Smooth muscle cell (in vitro differentiated cells): ENCODE measurements at regions not wholly inside any gene's neighbourhood (a gene's known extent, or its start where the extent isn't known, plus 50 kb on each side); places are given as distances from the start of the nearest gene placed in this dataset.
A peak's percentile ranks its signal among the peaks of the same experiment; 100 is the strongest.

Experiments
- DNase-seq: peaks from one replicate; lab custom pipeline; 2025; ENCODE audit not compliant: unreplicated experiment; lab: John Stamatoyannopoulos, UW
- H2AFZ ChIP-seq: fragments of 200-600 bp; sonication (generic); 2 replicates; pipeline ENCODE4 v1.6.0; 2016; ENCODE audit warnings: antibody characterized with exemption, low read depth, mild to moderate bottlenecking
- H3F3A ChIP-seq: fragments of 200-600 bp; sonication (generic); 2 replicates; pipeline ENCODE4 v1.6.0; 2017; ENCODE audit warnings: antibody characterized with exemption, low read depth
- H3K27ac ChIP-seq: fragments of 200-600 bp; sonication (generic); 2 replicates; pipeline ENCODE4 v1.5.1; 2016; ENCODE audit warnings: low read depth, mild to moderate bottlenecking
- H3K27me3 ChIP-seq: fragments of 200-600 bp; sonication (generic); 2 replicates; pipeline ENCODE4 v1.6.1; 2016; ENCODE audit warnings: low read depth, mild to moderate bottlenecking
- H3K36me3 ChIP-seq: fragments of 200-600 bp; sonication (generic); 2 replicates; pipeline ENCODE4 v1.5.1; 2016; ENCODE audit warnings: low read depth
- H3K4me1 ChIP-seq: fragments of 200-600 bp; sonication (generic); 2 replicates; pipeline ENCODE4 v1.5.1; 2016; ENCODE audit warnings: low read depth
- H3K4me2 ChIP-seq: fragments of 200-600 bp; sonication (generic); 2 replicates; pipeline ENCODE4 v1.6.0; 2016; ENCODE audit warnings: mild to moderate bottlenecking
- H3K4me3 ChIP-seq: fragments of 200-600 bp; sonication (generic); 2 replicates; pipeline ENCODE4 v1.5.1; 2016; ENCODE audit warnings: mild to moderate bottlenecking
- H3K79me2 ChIP-seq: fragments of 200-600 bp; sonication (generic); 2 replicates; pipeline ENCODE4 v1.6.0; 2016; ENCODE audit warnings: low read depth, mild to moderate bottlenecking
- H3K9ac ChIP-seq: fragments of 200-600 bp; sonication (generic); 2 replicates; pipeline ENCODE4 v1.6.0; 2016; ENCODE audit warnings: low read depth
- H3K9me3 ChIP-seq: fragments of 200-600 bp; sonication (generic); replicated peaks from 2 replicates; pipeline ENCODE4 v1.5.1; 2016; ENCODE audit warnings: low read depth
- H4K20me1 ChIP-seq: fragments of 200-600 bp; sonication (generic); 2 replicates; pipeline ENCODE4 v1.6.0; 2016; ENCODE audit warnings: low read depth
- WGBS: methylation state at CpG from one replicate; pipeline ENCODE4 v1.1.7; 2016; ENCODE audit warnings: low lambda C conversion rate; 5-methylcytosine and 5-hydroxymethylcytosine counted together
- TF ChIP-seq, protein P1 (sequence below): fragments of 200-600 bp; sonication (generic); IDR thresholded peaks from 2 replicates; pipeline ENCODE4 v1.5.1; 2017; ENCODE audit warnings: borderline replicate concordance, mild to moderate bottlenecking, antibody characterized with exemption; ENCODE audit not compliant: insufficient read depth, poor library complexity, severe bottlenecking

DNA sequence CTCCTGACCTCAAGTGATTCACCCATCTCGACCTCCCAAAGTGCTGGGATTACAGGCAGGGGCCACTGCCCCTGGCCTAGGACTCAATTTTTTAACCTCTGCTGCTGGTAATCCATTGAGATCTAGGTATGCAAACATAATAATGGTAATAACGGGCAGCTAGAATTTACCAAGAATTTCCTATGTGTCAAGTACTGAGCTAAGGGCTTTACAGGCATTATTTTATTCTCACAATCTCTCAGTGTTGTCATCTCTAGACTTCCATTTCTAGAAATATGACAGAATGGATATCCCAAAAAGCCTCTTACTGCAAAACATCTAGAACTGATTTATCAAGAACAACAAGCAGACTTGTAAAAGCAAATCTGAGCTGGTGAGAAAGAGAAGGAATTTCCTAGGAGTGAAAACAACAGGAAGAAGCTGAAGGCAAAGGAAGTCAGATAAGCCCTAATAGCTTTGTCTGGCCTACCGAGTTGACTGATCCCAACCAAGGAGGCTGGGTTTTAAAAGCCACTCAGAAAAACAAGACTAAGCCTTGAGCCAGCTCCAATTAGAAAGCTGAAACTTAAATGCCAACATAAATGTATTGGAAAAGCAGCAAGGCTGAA, 70.6 kb downstream of the CCDC71L start:
- Histone ChIP-seq H3K4me1 (no peaks in the 10 kb centered on the region), H3K4me2 (no peak overlapping the region), H3K9me3 (no peaks in the 10 kb centered on the region), H2AFZ (peak overlapping the region; percentile 45), H3K27me3 (no peaks in the 10 kb centered on the region), H4K20me1 (no peaks in the 10 kb centered on the region), H3F3A (no peaks in the 10 kb centered on the region), H3K79me2 (no peaks in the 10 kb centered on the region), H3K27ac (no peak overlapping the region), H3K4me3 (no peak overlapping the region), H3K36me3 (no peaks in the 10 kb centered on the region), H3K9ac (no peak overlapping the region)
- DNase-seq: no peak
- 25% methylated on average over 3 of the region's 3 CpGs for WGBS
- TF ChIP-seq, protein P1, sequence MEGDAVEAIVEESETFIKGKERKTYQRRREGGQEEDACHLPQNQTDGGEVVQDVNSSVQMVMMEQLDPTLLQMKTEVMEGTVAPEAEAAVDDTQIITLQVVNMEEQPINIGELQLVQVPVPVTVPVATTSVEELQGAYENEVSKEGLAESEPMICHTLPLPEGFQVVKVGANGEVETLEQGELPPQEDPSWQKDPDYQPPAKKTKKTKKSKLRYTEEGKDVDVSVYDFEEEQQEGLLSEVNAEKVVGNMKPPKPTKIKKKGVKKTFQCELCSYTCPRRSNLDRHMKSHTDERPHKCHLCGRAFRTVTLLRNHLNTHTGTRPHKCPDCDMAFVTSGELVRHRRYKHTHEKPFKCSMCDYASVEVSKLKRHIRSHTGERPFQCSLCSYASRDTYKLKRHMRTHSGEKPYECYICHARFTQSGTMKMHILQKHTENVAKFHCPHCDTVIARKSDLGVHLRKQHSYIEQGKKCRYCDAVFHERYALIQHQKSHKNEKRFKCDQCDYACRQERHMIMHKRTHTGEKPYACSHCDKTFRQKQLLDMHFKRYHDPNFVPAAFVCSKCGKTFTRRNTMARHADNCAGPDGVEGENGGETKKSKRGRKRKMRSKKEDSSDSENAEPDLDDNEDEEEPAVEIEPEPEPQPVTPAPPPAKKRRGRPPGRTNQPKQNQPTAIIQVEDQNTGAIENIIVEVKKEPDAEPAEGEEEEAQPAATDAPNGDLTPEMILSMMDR: no peak

DNA sequence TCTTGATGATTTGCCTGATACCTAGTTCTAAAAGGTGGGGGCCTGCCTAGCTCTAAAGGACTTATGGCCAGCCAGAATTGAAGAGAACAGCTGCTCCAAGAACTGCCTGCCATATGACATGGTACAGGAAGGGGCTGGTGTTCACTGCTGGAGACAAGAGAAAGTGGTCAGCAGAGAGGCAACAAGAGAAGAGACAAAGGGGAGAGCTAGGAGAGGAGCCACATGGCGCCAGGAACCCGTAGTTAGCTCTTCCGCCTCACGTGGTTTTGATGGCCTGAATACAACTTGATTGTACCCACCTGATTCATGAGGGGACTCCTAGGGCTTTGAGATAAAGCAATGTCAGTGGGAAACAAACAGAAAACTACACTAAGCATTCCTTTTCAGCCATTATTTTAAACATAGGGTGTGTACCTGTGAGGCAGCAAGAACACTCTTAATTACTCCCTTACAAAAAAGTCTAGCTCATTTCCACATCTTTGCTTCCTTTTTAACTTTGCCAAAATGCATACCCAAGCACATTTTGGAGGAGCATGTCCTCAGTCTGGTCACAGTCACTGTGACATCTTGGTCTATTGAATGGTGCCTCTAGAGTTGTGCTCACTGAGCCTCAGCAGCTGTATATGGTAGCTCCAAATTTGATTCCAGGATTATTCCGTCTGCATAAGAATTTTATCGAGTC, 71.6 kb downstream of the CCDC71L start:
- H3K27ac ChIP-seq: no peak overlapping the region
- H2AFZ ChIP-seq: no peak overlapping the region
- H3K79me2 ChIP-seq: no peaks in the 10 kb centered on the region
- H3K36me3 ChIP-seq: no peaks in the 10 kb centered on the region
- H3F3A ChIP-seq: no peaks in the 10 kb centered on the region
- no peak overlapping the region for H3K9ac ChIP-seq
- H3K9me3 ChIP-seq: no peaks in the 10 kb centered on the region
- no peak for DNase-seq
- H3K4me2 ChIP-seq: no peak overlapping the region
- no peaks in the 10 kb centered on the region for H3K4me1 ChIP-seq
- H4K20me1 ChIP-seq: no peaks in the 10 kb centered on the region
- TF ChIP-seq, protein P1: no peak
- H3K4me3 ChIP-seq: no peak overlapping the region
- H3K27me3 ChIP-seq: no peaks in the 10 kb centered on the region
- WGBS: 89% methylated on average over 6 of the region's 6 CpGs

DNA sequence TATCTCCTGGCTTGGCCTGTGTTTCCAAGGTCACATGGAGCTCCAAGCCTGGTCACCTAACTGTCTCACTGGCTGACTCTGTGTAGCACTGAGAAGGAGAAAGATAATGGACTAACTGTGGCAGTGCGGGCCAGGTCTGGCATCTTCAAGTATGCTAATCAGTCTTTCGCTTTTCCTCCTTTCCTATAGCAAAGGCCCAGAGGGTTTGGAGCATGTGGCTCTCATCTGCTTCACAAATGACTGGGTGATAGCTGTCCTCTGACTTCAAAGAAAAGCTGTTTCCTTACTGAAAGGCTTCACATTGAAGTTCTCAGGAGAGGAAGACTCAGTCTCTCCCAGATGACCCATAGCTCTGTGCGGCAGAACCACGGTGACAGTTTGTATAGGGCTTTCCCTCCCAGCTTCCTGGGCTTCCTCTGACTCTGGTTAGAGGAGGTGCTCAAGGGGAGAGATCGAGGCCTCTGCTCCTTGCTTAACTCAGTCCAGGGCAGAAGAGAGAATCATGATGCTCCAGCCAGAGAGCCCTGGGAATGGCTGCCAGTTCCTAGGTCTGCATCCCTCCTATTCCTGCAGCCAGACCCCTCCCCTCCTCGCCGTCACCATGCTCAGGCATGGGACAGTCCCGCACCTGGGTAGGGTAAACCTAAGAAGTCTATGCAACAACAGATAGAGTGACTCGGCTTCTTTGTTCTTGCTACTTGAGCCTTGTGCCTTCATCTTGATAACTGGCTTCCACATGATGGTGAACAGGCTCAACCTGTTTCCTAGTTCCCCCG, 72.3 kb downstream of the CCDC71L start:
- no peak overlapping the region for H2AFZ ChIP-seq
- H3K27me3 ChIP-seq: no peaks in the 10 kb centered on the region
- H3K9ac ChIP-seq: no peak overlapping the region
- H3K79me2 ChIP-seq: no peaks in the 10 kb centered on the region
- no peaks in the 10 kb centered on the region for H3K4me1 ChIP-seq
- TF ChIP-seq, protein P1: no peak
- no peaks in the 10 kb centered on the region for H3K36me3 ChIP-seq
- H4K20me1 ChIP-seq: no peaks in the 10 kb centered on the region
- no peaks in the 10 kb centered on the region for H3F3A ChIP-seq
- 77% methylated on average over 10 of the region's 10 CpGs for WGBS
- no peak overlapping the region for H3K4me2 ChIP-seq
- DNase-seq: no peak
- H3K4me3 ChIP-seq: no peak overlapping the region
- no peaks in the 10 kb centered on the region for H3K9me3 ChIP-seq
- no peak overlapping the region for H3K27ac ChIP-seq
